IMR-90 (cell line): ENCODE measurements at regions not wholly inside any gene's neighbourhood (a gene's known extent, or its start where the extent isn't known, plus 50 kb on each side); places are given as distances from the start of the nearest gene placed in this dataset.

ENCODE experiments used
- CEBPB ChIP-seq: IDR thresholded peaks from 2 replicates; pipeline ENCODE4 v1.6.1; 2012; ENCODE audit warnings: low read depth, low read length, improper control_type of control experiment
- CHD1 ChIP-seq: IDR thresholded peaks from 2 replicates; pipeline ENCODE4 v1.6.1; 2012; ENCODE audit warnings: low read depth, low read length, improper control_type of control experiment
- CTCF ChIP-seq: conservative IDR thresholded peaks from 2 replicates; pipeline ENCODE4 v1.5.1; 2012; ENCODE audit warnings: mild to moderate bottlenecking, low read depth, low read length, improper control_type of control experiment
- ELK1 ChIP-seq: fragments of 150-350 bp; IDR thresholded peaks from 2 replicates; pipeline ENCODE4 v1.6.1; 2016; ENCODE audit warnings: low read depth, mild to moderate bottlenecking, low read length, moderate library complexity, borderline replicate concordance
- MAFK ChIP-seq: IDR thresholded peaks from 2 replicates; pipeline ENCODE4 v1.6.1; 2012; ENCODE audit warnings: low read depth, low read length, improper control_type of control experiment
- MAZ ChIP-seq: IDR thresholded peaks from 2 replicates; pipeline ENCODE4 v1.6.1; 2012; ENCODE audit warnings: low read depth, mild to moderate bottlenecking, low read length, improper control_type of control experiment, moderate library complexity, borderline replicate concordance
- MXI1 ChIP-seq: IDR thresholded peaks from 2 replicates; pipeline ENCODE4 v1.6.1; 2012; ENCODE audit warnings: low read depth, mild to moderate bottlenecking, low read length, moderate library complexity, borderline replicate concordance
- NFE2L2 ChIP-seq: fragments of 150-350 bp; IDR thresholded peaks from 2 replicates; pipeline ENCODE4 v1.6.1; 2016; ENCODE audit warnings: low read depth, mild to moderate bottlenecking, low read length
- POLR2A ChIP-seq: IDR thresholded peaks from 2 replicates; pipeline ENCODE4 v1.6.1; 2012; ENCODE audit warnings: mild to moderate bottlenecking, low read depth, low read length
- RAD21 ChIP-seq: IDR thresholded peaks from 2 replicates; pipeline ENCODE4 v1.6.1; 2012; ENCODE audit warnings: low read length, improper control_type of control experiment
- RCOR1 ChIP-seq: IDR thresholded peaks from 2 replicates; pipeline ENCODE4 v1.6.1; 2012; ENCODE audit warnings: mild to moderate bottlenecking, low read length, improper control_type of control experiment; ENCODE audit not compliant: insufficient replicate concordance
- RFX5 ChIP-seq: IDR thresholded peaks from 2 replicates; pipeline ENCODE4 v1.8.0; 2012; ENCODE audit warnings: low read depth, mild to moderate bottlenecking, low read length, moderate library complexity
- USF2 ChIP-seq: fragments of 150-350 bp; IDR thresholded peaks from 2 replicates; pipeline ENCODE4 v1.6.1; 2017; ENCODE audit warnings: mild to moderate bottlenecking, antibody characterized with exemption, low read length, low read depth

GRCh38 chr2:595141-595815, 81.9 kb downstream of the TMEM18 start:
- TF ChIP-seq MXI1 = no peak
- no peak for TF ChIP-seq CEBPB
- no peak for TF ChIP-seq CTCF
- no peak for TF ChIP-seq POLR2A
- no peak for TF ChIP-seq RFX5
- no peak for TF ChIP-seq RAD21
- no peak for TF ChIP-seq RCOR1
- TF ChIP-seq NFE2L2 = no peak
- TF ChIP-seq CHD1 = no peak
- TF ChIP-seq MAFK = no peak
- TF ChIP-seq ELK1 = no peak
- TF ChIP-seq MAZ = no peak
- no peak for TF ChIP-seq USF2
